BE2C (cell line): ENCODE measurements at regions not wholly inside any gene's neighbourhood (a gene's known extent, or its start where the extent isn't known, plus 50 kb on each side); places are given as distances from the start of the nearest gene placed in this dataset.

Source experiments
- DNase-seq: peaks from one replicate; pipeline ENCODE4 v3.0.0-alpha.2; 2020
- H3K27me3 ChIP-seq: fragments of 250-450 bp; sonication (Bioruptor Pico); 2 replicates; pipeline ENCODE4 v1.5.1; 2020; ENCODE audit warnings: mild to moderate bottlenecking
- H3K36me3 ChIP-seq: fragments of 250-450 bp; sonication (Bioruptor Pico); 2 replicates; pipeline ENCODE4 v1.5.1; 2020; ENCODE audit warnings: mild to moderate bottlenecking
- H3K4me1 ChIP-seq: fragments of 250-450 bp; sonication (Bioruptor Pico); 2 replicates; pipeline ENCODE4 v1.5.1; 2020
- H3K4me3 ChIP-seq: 2 replicates; pipeline ENCODE4 v1.5.1; 2011; ENCODE audit warnings: low read depth, low read length
- H3K9me3 ChIP-seq: fragments of 250-450 bp; sonication (Bioruptor Pico); 2 replicates; pipeline ENCODE4 v1.5.1; 2020
- TF ChIP-seq, protein P1 (sequence below): IDR thresholded peaks from 2 replicates; pipeline ENCODE4 v1.5.1; 2012; ENCODE audit warnings: mild to moderate bottlenecking, low read depth, low read length

DNA sequence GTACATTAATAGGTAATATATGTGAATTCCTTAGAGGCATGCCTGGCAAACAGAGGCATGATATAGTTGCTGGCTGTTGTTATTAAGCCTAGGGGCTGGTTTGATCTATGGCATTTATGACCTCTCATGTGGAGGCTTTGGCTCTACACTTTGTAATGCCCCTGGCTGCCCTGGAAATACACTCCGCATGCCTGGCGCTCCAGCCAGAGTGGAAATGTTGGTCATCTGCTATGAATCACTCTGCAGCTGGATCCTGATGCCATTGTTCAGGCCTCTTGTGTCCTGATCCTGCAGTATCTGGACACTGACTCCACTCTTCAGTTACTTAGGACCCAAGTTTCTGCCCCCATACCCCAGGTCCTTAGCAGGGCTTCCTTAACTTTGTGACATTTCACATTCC is 200.5 kb upstream of the PCSK2 start:
- TF ChIP-seq, protein P1, sequence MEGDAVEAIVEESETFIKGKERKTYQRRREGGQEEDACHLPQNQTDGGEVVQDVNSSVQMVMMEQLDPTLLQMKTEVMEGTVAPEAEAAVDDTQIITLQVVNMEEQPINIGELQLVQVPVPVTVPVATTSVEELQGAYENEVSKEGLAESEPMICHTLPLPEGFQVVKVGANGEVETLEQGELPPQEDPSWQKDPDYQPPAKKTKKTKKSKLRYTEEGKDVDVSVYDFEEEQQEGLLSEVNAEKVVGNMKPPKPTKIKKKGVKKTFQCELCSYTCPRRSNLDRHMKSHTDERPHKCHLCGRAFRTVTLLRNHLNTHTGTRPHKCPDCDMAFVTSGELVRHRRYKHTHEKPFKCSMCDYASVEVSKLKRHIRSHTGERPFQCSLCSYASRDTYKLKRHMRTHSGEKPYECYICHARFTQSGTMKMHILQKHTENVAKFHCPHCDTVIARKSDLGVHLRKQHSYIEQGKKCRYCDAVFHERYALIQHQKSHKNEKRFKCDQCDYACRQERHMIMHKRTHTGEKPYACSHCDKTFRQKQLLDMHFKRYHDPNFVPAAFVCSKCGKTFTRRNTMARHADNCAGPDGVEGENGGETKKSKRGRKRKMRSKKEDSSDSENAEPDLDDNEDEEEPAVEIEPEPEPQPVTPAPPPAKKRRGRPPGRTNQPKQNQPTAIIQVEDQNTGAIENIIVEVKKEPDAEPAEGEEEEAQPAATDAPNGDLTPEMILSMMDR: no peak
- H3K27me3 ChIP-seq: 0 out of 2 replicates have a peak, but pooled peaks cover 3% of the 10 kb centered on the region
- H3K36me3 ChIP-seq: no peaks in the 10 kb centered on the region
- DNase-seq: no peak
- H3K9me3 ChIP-seq: no peaks in the 10 kb centered on the region
- no peaks in the 10 kb centered on the region for H3K4me1 ChIP-seq
- H3K4me3 ChIP-seq: no peak overlapping the region

DNA sequence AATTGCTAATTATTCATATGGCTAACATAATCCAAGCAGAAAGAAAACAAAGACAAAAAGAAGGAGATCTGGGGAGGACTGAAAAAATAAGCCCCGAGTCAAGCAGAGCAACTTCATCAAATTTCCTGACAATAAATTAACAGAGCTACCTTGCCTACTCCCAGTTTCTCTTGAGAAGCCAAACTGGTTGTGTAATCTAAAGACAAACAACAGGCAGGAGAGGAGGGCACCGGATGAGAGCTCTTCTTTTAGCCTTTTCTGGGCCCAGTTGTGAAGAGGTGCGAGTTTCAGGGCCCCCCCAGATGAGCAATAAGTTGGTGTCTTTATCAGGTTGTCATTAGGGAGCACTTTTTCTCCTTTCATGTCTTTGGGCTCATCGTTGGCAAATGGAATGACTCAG is 197.1 kb upstream of the PCSK2 start:
- DNase-seq: no peak
- no peaks in the 10 kb centered on the region for H3K4me1 ChIP-seq
- TF ChIP-seq, protein P1: no peak
- H3K27me3 ChIP-seq: 0 out of 2 replicates have a peak, but pooled peaks cover 3% of the 10 kb centered on the region
- H3K9me3 ChIP-seq: no peaks in the 10 kb centered on the region
- H3K36me3 ChIP-seq: no peaks in the 10 kb centered on the region
- H3K4me3 ChIP-seq: no peak overlapping the region

DNA sequence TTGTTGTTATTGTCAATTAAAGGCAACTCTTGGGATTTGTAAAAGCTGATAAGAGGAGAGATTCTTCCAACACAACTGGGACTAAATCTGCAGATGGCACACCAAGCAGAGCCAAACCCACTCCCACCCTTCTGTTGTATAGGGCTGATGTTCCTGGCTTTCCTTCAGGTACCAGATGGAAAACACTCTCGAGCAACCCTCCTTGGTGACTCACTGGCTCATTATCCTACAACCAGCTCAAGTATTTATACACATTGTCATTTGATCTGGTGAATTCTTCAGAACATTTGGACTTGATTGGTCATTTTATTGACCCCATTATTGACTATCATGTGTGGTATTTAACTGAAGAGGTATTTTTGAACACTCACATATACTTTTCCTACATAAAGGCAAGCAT is 190.3 kb upstream of the PCSK2 start:
- TF ChIP-seq, protein P1: no peak
- H3K4me3 ChIP-seq: no peak overlapping the region
- no peak for DNase-seq

DNA sequence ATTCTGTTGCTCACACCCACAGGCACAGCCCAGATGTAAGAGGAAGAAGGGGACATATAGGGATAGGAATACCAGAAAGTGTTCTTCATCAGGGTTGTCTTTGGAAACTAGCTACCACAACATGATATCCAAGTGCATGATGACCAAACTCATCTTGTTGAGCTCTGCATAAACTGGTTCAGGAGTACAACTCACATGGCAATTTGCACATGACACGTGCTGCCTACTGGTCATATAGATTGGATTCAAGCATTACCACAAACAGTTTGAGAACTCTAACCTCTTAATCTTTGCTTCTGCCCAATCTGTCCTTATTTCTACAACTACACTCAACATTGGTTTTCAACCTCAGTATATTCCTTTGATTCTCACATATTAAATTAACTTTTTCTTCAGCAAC is 184.7 kb upstream of the PCSK2 start:
- no peaks in the 10 kb centered on the region for H3K27me3 ChIP-seq
- H3K4me1 ChIP-seq: no peaks in the 10 kb centered on the region
- TF ChIP-seq, protein P1: no peak
- no peaks in the 10 kb centered on the region for H3K36me3 ChIP-seq
- no peaks in the 10 kb centered on the region for H3K9me3 ChIP-seq
- no peak for DNase-seq
- H3K4me3 ChIP-seq: no peak overlapping the region

More for the DNA sequence above, 190.3 kb upstream of the PCSK2 start:
- Histone ChIP-seq H3K9me3 (no peaks in the 10 kb centered on the region), H3K27me3 (no peaks in the 10 kb centered on the region), H3K4me1 (no peaks in the 10 kb centered on the region), H3K36me3 (no peaks in the 10 kb centered on the region)

DNA sequence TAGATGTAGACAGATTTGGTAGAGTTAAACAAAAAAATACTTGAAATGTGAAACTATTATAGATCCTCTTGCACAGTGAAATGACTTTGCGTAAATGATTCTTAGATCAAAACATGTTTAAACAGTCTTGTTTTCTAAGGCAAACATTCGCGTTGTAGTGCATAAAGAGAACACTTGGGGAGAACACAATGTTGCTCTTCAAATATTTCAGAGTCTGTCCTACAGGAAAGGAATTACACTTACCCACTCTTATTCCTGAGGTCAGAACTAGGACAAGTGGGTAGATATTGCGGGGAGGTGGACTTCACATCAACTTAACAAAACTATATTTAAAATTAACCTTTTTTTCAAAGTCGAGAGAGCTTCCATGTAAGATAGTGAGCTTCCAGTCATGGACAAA is 183.5 kb upstream of the PCSK2 start:
- no peak for DNase-seq
- H3K27me3 ChIP-seq: no peaks in the 10 kb centered on the region
- H3K4me3 ChIP-seq: no peak overlapping the region
- TF ChIP-seq, protein P1: no peak
- H3K9me3 ChIP-seq: no peaks in the 10 kb centered on the region
- no peaks in the 10 kb centered on the region for H3K36me3 ChIP-seq
- no peaks in the 10 kb centered on the region for H3K4me1 ChIP-seq

DNA sequence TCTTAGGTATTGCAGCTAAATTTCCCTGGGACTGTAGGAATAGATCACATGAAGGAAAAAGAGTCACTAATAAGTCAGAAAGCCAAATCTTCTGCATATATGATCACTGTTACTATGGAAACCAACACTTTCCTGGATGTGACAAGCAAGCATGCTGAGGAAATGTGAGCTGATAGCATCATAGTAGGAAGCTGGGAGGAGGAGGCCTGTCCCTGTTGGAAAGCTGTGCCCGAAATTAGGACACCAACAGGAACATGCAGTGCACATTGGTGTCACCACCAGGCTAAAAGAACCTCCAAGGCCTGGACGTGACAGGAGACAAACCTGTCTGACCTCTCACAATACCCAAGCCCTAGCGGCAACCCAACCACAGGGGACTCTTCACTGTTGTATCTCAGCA is 181.9 kb upstream of the PCSK2 start:
- Histone ChIP-seq H3K9me3 (no peaks in the 10 kb centered on the region), H3K36me3 (no peaks in the 10 kb centered on the region), H3K4me1 (no peaks in the 10 kb centered on the region), H3K4me3 (no peak overlapping the region), H3K27me3 (no peaks in the 10 kb centered on the region)
- TF ChIP-seq, protein P1: no peak
- no peak for DNase-seq
